GM21526 (cell line): ENCODE measurements at regions not wholly inside any gene's neighbourhood (a gene's known extent, or its start where the extent isn't known, plus 50 kb on each side); places are given as distances from the start of the nearest gene placed in this dataset.
A peak's percentile ranks its signal among the peaks of the same experiment; 100 is the strongest.

Source experiments
- ATAC-seq: cut with Tn5 transposase; IDR thresholded peaks from one replicate; pipeline ENCODE4 v1.9.1; 2021; ENCODE audit warnings: moderate library complexity; ENCODE audit not compliant: unreplicated experiment, low FRiP score

GRCh38 chr2:196248467-196249094 lies 77.2 kb upstream of the STK17B start:
- ATAC-seq, result no peak

- ATAC-seq, result no peak
Observed at GRCh38 chr2:196249171-196249570, 77.8 kb upstream of the STK17B start.

- peak; percentile 79 for ATAC-seq
Observed at GRCh38 chr2:196249860-196250259, 78.5 kb upstream of the STK17B start.

GRCh38 chr2:196251132-196251531 lies 79.8 kb upstream of the STK17B start:
- no peak for ATAC-seq

GRCh38 chr2:196252408-196253115 lies 81.2 kb upstream of the STK17B start:
- no peak for ATAC-seq

GRCh38 chr2:196253116-196253480 lies 81.7 kb upstream of the STK17B start:
- no peak for ATAC-seq

GRCh38 chr2:196256585-196256984 lies 85.2 kb upstream of the STK17B start:
- no peak for ATAC-seq

- no peak for ATAC-seq
Observed at GRCh38 chr2:196257086-196257485, 85.7 kb upstream of the STK17B start.

GRCh38 chr2:196258407-196258806 lies 87.0 kb upstream of the STK17B start:
- ATAC-seq, result no peak

GRCh38 chr2:196259507-196260481 lies 88.4 kb upstream of the STK17B start:
- ATAC-seq, result no peak

- no peak for ATAC-seq
Observed at GRCh38 chr2:196260546-196260945, 89.2 kb upstream of the STK17B start.

GRCh38 chr2:196262606-196263005 lies 91.2 kb upstream of the STK17B start:
- no peak for ATAC-seq

- ATAC-seq, result peak; percentile 97
Observed at GRCh38 chr2:196263181-196263747, 91.9 kb upstream of the STK17B start.

- ATAC-seq, result no peak
Observed at GRCh38 chr2:196266351-196266750, 95.0 kb upstream of the STK17B start.

GRCh38 chr2:196266855-196267254 lies 95.5 kb upstream of the STK17B start:
- no peak for ATAC-seq

- no peak for ATAC-seq
Observed at GRCh38 chr2:196268025-196268424, 96.6 kb upstream of the STK17B start.

GRCh38 chr2:196268538-196269338 lies 97.4 kb upstream of the STK17B start:
- peak; percentile 46 for ATAC-seq

GRCh38 chr2:196271795-196272194 lies 100.4 kb upstream of the STK17B start:
- no peak for ATAC-seq

GRCh38 chr2:196274387-196274809 lies 103.0 kb upstream of the STK17B start:
- ATAC-seq, result peak; percentile 58
